Daoy (cell line): ENCODE measurements at regions not wholly inside any gene's neighbourhood (a gene's known extent, or its start where the extent isn't known, plus 50 kb on each side); places are given as distances from the start of the nearest gene placed in this dataset.

ENCODE experiments used
- DNase-seq: peaks from one replicate; pipeline ENCODE4 v3.0.0-alpha.2; 2015; ENCODE audit warnings: low read depth

DNA sequence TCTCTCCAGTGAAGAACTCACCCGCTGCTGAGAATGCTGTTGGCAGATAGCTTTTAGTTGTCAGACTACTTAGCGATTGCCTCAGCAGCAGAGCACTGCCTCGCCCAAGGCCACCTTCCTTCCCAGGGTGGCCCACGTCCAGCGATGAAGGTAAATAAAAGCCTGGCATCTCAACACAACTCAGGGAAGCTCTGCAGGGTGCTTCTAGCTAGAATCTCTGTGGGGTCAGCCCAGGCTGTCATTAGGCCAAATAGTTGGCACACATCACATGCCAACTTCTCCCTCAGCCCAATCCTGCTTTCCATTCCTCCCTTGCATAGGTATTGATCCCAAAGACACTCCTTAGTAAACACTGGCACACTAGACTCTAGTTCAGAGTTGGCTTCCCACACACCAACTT, 368.1 kb upstream of the TMTC1 start:
- no peak for DNase-seq

DNA sequence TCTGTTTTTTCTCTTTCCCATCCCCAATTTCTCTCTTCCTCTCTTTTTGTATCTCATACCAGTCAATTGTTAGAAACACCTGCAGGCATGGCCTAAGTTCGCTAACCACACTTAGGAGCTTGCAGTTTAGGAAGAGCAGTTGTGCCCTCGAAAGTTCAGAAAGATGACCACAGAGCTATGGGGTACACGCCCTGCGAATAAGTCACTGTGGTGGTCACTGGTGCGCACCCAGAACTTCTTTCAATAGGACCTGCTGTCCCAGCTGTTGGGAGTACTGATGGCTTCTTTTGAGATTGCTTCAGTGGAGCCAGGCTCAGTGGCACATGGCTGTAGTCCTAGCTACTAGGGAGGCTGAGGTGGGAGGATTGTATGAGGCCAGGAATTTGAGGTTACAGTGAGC, 362.8 kb upstream of the TMTC1 start:
- no peak for DNase-seq

DNA sequence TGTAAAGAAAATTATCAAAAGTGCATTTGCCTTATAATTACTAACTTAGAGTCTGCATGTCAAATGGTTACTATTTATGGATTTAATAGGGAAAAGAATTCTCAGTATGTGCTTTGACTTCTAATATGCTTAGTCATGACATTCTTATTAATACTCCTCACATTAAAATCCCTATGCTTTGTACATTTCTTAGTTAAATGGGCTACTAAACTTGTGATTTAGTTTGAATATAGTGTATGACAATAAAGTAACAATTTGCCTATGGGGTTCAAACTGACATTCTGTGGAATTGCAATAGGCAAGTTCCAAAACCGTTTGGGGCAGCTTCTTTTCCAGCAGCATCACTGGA, 361.9 kb upstream of the TMTC1 start:
- DNase-seq, result no peak

DNA sequence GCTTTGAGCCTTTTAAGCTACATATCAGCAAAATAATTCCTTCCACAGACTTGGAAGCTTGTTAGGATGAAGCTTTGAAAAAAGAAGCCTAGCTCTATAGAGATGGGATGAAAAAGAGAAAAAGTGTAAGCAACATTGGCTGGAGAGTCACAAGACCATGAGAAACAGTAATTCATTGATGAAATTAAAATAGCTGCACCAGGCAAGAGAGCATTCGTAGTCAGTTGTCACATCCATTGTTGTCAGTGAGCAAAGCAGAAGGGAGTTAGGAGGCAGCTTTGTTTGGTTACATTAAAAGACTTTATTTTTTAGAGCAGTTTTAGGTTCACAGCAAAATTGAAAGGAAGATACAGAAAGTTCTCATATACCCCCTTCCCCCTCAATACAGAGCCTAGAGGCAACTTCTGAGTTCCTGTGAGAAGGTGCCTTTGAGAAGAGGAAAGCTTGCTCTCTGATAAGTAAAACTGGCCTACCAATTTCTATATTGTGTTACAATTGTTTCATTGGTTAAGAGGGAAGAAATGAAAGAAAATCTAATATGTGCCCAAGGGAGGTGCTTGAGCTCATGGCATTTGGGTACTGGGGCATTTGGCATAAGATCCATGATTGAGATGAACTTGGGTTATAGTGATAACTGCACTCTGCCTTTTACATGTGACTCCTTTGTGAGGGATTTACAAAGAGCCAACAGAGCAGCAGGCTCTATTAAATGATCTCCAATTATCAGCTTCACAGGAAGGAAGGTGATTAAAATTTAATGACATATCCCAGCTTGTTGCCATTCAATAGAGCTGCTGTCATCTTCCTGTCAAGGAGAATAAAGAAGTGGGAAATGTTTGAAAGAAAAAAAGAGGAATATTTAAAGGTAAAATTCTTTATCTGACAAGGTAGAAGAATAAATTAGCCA, 361.3 kb upstream of the TMTC1 start:
- no peak for DNase-seq

DNA sequence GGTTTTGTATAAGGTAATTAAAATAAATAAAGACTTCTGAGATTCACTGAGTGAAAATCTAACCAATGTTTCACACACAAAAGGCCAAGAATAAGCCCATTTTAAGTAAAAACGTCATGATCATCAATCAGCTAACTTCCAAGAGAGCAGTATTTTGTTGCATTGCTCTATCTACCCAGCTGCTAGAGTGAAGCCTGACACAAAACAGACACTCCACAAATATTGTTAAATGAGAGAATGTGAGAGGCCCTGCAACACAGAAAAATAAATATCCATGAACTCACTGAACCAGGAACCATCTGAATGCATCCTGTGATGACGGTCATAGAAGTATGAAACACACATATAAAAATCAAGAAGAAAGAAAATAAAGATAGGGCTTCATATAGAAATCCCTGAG, 358.6 kb upstream of the TMTC1 start:
- DNase-seq, result no peak

DNA sequence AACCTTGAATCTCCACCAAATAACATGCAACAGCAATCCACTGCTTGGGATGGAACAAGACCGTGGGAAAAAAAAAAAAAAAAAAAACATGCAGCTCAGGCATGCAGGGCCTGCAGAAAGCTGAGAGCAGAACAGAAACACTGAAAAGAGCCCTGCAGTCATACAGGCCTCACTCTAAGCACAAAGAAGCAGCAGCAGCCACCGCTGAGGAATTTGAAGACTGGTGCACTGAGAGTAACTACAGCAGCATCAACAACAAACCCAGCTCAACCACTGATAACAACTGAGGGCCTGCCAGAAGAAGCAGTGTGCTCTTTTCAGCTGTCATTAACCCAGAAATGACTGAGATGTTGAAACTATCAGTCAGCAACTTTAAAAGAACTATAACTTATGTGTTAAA, 354.7 kb upstream of the TMTC1 start:
- no peak for DNase-seq

DNA sequence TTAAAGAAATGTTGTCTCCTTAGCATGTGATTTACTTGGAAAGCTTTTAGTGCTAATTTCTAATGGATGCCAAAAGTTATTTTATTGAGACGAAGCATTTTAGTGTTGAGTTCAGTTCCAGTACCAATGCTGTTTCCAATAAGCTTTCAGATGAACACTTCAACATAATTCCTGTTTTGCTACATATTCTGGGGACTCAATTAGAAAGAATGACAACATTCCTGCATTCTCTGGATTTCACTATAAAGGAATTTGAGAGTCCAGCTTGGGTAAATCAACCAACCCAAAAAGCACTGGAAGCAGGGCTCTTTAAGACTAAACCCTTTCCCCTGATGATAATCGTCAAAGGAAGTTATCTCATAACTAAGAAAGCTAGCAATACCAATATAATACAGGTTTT, 353.0 kb upstream of the TMTC1 start:
- no peak for DNase-seq

DNA sequence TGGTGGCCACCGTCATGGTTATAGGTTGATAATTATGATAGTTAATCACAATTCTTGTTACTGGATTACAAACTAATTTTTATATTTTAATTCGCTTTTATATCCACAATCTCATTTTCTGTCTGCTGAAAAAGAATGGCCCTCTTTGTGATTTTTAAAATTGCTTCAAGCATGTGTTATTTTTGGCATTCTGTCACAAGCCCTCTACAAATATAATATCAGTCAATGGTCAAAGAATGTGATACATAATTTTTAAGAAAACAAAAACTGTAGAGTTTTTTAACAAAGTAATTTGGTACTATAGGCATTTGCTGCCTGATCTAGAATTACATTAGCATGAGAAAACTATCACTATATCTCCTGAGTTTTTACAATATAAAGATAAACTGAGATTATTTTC, 352.0 kb upstream of the TMTC1 start:
- no peak for DNase-seq

DNA sequence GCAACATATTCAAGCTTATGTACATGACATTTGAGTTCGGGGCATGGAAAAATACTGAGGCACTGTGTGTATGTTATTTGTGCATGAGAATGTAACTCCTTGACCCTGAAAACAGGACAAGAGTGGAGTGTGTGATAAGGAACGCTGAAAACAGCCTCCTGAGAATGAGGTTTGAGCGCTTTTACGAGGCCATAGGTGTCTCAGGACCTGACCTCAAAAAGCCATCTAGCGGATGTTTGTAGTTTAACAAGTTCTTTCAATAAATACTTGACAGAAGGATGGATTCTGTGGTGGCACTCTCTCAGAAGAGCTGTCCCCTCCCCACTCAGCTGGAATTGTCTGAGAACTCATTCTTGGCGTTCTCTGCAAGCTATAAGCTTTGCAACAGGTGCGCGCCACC, 350.5 kb upstream of the TMTC1 start:
- DNase-seq, result no peak

DNA sequence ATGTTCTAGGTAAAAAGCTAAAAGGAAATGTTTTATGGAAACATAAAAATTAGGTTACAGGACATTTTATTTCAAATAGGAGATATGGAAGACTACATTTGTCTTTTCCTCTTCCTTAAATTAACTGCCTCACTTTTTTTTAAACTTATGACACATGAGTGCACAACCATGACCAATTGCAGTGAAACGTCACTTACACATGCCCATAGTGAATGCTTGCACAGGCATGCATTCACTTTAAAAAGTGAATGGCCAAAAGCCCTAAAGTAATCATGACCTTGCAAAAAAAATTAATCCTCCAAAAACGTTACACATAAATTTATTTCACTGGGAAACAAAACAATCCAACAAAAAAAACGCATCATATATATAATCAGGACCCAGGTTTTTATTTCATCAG, 343.2 kb upstream of the TMTC1 start:
- no peak for DNase-seq

DNA sequence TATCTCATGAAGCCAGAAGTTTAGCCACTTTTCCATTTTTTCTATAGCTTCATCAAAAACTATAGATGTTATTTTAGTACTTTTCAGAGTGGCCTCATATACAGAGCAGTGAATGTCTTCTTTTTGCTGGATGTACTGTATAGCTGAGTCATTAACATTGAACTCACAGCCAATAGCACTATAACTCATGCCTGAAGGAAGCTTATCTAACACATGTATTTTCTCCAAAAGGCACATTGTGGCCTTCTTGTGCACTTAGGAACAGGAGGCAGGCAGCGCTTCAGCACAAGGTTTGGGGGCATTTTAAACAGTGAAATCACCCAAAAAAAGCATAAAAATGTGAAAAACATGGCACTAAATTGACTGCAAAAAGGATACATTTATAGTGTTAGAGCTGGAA, 336.8 kb upstream of the TMTC1 start:
- no peak for DNase-seq

DNA sequence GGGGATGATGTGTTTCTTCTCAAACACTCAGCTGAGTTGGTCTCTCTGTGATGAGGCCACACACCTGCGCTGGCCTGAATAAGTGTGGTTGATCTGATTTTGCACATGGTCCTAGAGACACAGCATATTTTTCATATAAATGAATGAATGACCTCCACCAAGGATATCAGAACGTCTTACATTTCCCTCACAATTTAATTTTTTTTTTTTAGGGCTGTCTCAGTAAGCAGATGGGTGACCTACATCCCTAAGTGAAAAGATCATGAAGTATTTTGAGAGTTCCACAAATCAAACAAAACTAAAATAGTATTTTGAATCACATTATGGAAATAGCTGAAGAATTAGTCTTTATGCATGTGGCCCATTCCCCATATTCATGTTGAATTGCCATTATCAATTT, 333.7 kb upstream of the TMTC1 start:
- DNase-seq, result no peak

DNA sequence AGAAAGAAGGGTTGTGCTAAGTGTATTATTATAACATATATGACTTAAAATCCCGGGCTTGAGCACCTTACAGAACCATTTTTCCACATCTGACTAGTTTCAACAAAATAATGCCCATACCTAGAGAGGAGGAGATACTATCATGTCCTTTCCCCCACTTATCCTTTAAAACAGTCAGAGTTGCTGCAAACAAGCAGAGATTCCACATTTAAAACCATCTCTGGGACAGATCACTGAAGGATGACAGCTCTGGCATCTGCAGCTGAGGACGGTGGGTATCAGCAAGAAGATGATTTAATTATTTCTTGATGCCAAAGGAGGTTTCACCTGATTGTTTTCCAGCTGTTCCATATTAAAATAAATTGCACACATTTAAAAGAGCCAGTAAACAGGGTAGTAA, 328.0 kb upstream of the TMTC1 start:
- DNase-seq, result no peak

DNA sequence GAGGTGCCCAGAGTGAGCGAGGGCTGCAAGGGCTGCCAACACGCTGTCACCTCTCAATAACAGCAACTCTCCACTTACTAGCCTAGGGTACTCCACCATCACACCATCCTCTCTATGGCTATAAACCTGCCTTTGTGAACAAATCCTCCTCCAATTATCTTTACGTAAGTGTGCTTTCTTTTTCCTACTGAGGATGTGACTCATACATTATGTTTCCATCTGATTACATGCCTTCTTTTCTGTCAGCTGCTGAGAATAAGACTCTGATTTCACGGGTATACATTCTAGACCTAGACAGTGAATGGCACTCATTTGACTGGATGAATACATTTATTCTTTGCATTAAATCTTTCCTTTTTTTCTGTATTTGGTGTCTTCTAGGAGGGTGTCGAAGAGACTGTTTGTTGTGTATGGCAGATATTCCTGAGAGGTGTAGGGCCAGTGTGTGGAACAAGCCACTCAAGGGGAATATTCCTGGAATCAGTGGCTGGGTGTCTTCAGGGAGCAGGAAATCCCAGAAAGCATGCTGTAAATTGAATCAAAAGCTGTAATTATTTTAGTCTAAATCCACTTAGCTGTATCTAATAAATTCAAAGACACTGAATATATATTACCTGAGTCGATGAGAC, 327.3 kb upstream of the TMTC1 start:
- DNase-seq, result no peak

DNA sequence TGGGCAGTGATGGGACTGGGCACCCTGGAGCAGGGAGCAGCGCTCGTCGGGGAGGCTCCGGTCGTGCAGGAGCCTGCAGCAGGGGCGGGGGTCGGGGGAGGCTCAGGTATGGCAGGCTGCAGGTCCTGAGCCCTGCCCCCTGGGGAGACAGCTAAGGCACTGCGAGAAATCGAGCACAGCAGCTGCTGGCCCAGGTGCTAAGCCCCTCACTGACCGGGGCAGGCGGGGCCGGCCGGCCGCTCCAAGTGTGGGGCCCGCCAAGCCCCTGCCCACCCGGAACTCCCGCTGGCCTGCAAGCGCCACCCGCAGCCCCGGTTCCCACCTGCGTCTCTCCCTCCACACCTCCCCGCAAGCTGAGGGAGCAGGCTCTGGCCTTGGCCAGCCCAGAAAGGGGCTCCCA, 326.8 kb upstream of the TMTC1 start:
- no peak for DNase-seq

DNA sequence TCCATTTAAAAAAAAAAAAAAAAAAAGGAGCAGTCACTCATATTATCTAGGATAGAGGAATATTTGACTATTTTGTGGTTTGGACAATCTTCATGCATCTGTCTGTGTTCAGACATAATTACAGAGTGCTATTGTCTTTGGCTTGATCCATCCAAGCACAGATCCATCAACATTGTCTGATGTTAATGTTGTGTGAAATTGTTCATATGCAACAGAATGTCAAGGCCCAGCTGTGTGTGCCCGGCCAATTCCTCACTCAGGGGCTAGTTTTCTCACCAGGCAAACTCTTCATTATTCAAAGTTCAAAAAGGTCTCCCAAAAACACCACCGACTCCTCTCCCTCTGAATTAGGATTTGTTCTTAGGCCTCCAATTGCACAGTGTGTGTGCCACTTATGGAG, 324.9 kb upstream of the TMTC1 start:
- no peak for DNase-seq

DNA sequence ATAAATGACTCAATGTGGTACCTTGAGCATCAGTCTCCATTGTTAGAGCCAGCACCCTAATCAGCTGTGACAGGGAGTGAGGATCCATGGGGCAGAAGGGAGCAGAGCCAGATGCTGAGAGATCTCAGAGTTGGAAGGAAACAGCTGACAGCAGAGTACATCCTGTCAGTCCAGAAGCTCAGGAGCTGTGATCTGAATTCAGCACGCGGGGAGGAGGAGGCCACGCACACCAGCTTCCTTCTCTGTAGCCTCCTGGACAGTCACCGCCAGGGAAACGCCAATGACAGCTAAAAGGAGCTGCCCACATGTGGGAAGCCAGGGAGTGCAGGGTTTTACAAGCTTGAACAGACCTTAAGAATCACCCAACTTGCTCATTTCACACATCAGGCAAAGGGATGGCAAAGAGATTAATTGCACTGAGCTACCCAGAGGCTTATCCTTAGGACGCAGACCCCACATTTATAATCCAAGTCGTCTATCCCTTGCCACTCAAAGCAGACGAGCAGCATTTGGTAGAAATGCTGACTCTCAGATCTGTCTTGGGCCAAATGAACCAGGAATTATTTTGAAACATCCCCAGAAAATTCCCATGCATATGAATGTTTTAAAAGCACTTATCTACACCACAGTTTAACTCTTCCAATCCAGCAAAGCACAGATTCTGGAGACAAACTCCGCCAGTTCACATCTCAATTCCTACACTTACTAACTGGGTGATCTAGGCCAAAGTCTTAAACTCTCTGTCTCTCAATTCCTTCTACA, 322.6 kb upstream of the TMTC1 start:
- DNase-seq, result no peak

DNA sequence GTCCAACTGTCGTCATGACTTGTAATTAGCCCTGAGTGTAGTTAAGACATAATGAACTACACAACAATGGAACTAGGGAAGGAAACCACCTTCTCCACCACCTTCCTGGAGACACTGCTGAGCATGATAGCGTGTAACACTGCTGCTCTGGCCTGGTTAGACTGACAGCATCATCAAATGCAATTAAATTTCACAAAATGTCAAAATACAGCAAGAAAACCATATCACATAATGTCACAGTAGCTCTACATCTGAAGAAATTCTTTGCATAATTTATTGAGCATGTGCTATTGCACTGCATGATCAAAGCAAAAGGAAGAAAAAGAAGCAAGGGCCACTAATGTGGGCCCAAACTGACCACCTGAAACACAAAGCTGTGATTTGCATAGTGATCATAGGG, 321.8 kb upstream of the TMTC1 start:
- no peak for DNase-seq

DNA sequence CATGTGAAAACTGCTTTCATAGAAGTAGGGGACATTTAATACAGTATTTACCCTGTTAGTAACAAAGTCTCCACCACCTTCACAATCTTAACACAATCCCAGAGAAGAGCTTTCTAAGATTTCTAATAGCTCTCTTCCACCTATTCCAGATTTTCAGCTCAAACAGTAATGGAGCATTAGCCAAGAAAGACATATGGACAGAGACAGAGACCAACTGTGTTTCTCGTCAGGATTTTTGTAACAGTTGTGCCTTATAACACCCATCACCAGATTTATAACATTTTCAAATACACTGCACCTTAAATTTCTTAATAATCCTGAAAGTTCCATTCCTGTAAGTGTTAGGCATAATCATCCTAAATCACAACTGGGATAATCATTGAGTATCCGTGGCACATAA, 321.2 kb upstream of the TMTC1 start:
- DNase-seq, result no peak

DNA sequence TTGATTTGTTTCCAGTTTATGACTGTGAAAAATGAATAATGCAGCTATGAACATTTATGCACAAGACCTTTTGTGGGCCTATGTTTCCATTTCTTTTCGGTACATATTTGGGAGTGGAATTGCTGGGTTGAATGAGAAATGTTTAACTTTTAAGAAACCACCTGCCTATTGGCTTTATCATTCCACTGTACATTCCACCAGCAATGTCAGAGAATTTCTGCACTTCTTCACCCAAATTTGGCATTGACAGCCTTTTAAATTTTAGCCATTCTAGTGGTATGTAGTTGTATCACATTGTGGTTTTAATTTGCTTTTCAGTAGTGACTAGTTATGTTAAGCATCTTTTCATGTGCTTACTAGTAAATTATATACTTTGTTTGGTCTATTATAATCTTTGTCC, 317.0 kb upstream of the TMTC1 start:
- no peak for DNase-seq

DNA sequence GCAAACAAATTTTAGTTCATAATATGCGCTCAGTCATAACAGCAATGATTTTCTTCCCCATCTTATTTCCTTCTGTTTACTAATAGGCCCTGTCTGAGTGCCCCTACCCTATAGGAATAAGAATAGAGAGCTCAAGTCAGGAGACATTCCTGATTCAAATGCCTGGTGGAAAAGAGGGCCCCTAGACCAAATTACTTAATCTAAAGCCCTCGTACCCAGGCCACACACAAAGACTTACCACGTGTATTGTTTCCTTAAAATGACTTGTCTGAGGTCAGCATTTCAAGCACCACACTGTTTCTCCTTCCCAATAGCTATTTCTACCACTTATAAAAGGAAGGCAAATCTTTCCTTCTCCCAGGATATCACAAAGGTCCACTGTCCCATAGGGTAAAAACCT, 314.9 kb upstream of the TMTC1 start:
- DNase-seq, result no peak

DNA sequence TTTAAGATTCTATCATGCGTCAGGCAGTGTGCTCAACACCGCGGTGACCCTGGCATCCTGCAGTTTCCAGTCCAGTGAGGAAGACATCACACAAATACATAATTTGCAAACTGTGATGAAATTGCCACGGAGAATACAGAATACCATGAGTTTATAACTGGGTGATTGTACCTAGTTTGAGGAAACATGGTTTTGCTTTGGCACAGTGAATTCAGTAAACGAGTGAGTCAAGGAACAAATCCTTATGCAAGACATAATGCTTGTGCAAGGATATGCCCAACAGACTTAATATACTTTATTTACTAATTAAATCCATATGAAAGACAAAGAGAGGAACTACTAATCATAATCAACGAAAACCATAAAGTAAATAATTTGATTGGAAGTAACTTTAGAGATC, 311.8 kb upstream of the TMTC1 start:
- DNase-seq, result no peak

DNA sequence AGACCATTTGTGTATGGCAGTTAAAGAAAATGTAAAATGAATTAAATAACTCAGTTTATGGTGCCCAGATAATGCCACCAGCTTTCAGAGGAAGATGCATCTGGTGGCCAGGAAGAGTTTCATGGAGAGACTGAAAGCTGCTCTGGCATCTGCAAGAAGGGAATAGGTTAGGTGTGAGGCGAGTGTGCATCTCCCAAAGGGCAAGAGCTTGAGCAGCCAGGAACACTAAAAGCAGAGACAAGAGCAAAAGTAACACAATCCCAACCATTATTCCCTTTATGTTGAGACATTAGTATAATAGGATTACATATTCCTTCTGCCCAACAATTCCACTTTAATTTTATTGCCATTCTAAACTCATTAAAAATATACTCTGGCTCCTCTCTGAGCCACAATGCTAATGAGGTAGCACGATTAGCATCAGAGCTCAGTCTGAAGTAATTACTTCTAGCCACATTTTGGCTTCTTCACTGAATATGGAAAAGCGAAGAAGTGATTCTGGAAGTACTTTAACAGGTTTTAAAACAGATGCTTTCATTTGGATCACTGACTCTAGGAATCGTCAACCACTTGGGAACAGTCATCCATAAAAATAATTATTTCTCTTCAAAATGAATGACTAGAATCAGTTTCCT, 309.4 kb upstream of the TMTC1 start:
- DNase-seq, result no peak
